Suprapubic skin (tissue), 4 donors: ENCODE measurements at regions not wholly inside any gene's neighbourhood (a gene's known extent, or its start where the extent isn't known, plus 50 kb on each side); places are given as distances from the start of the nearest gene placed in this dataset.

Source experiments
- EP300 ChIP-seq: sonication (generic); formaldehyde crosslinking; IDR thresholded peaks from one replicate; pipeline ENCODE4 v1.6.1; 2017; ENCODE audit warnings: antibody characterized with exemption
- POLR2AphosphoS5 ChIP-seq, 3 donors: sonication (generic); formaldehyde crosslinking; IDR thresholded peaks; one replicate each; pipeline ENCODE4 v1.6.1; 2017; ENCODE audit warnings: antibody characterized with exemption in 3 of 3
- TF ChIP-seq, protein P1 (sequence below), 2 donors: fragments of 200-600 bp in 1 of 2; fragments of 450-650 bp in 1 of 2; sonication (generic) in 1 of 2; IDR thresholded peaks; one replicate each; pipeline ENCODE4 v1.5.1; 2016 to 2019; ENCODE audit warnings: antibody characterized with exemption in 2 of 2, mild to moderate bottlenecking in 1 of 2, moderate library complexity in 1 of 2

DNA sequence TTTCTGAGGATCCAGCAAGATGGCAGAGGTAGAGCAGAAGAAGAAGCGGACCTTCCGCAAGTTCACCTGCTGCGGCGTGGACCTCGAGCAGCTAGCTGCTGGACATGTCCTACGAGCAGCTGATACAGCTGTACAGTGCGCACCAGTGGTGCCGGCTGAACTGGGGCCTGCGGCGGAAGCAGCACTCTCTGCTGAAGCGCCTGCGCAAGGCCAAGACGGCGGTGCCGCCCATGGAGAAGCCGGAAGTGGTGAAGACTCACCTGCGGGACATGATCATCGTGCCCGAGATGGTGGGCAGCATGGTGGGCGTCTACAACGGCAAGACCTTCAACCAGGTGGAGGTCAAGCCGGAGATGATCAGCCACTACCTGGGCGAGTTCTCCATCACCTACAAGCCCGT is 125.8 kb downstream of the LRIG2 start:
- TF ChIP-seq, protein P1, sequence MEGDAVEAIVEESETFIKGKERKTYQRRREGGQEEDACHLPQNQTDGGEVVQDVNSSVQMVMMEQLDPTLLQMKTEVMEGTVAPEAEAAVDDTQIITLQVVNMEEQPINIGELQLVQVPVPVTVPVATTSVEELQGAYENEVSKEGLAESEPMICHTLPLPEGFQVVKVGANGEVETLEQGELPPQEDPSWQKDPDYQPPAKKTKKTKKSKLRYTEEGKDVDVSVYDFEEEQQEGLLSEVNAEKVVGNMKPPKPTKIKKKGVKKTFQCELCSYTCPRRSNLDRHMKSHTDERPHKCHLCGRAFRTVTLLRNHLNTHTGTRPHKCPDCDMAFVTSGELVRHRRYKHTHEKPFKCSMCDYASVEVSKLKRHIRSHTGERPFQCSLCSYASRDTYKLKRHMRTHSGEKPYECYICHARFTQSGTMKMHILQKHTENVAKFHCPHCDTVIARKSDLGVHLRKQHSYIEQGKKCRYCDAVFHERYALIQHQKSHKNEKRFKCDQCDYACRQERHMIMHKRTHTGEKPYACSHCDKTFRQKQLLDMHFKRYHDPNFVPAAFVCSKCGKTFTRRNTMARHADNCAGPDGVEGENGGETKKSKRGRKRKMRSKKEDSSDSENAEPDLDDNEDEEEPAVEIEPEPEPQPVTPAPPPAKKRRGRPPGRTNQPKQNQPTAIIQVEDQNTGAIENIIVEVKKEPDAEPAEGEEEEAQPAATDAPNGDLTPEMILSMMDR (IDR thresholded peaks at IDR 0.05), result no peak
- TF ChIP-seq POLR2AphosphoS5 (IDR thresholded peaks at IDR 0.05) (no peak), EP300 (no peak)
